ENCODE measurements at regions not wholly inside any gene's neighbourhood (a gene's known extent, or its start where the extent isn't known, plus 50 kb on each side); places are given as distances from the start of the nearest gene placed in this dataset.

- Mint-ChIP-seq H3K27ac (no peak overlapping the region), H3K4me3 (no peak overlapping the region), H3K9me3 (no peaks in the 10 kb centered on the region), H3K27me3 (ENCODE audit: low read depth in 3 of 3) (peaks cover 4 to 5% (median 4%) of the 10 kb centered on the region in 3 donors), H3K36me3 (no peaks in the 10 kb centered on the region), H3K4me1 (no peaks in the 10 kb centered on the region)
- DNase-seq: no peak
Measured at GRCh38 chr6:21997119-21998037, 299.5 kb downstream of the PRL start.

GRCh38 chr6:21998582-21998981 is 298.3 kb downstream of the PRL start:
- no peak for DNase-seq
- H3K9me3 Mint-ChIP-seq: no peaks in the 10 kb centered on the region
- H3K27me3 Mint-ChIP-seq (ENCODE audit: low read depth in 3 of 3): peaks cover 2 to 4% (median 3%) of the 10 kb centered on the region in 3 donors
- no peak overlapping the region for H3K27ac Mint-ChIP-seq
- H3K36me3 Mint-ChIP-seq: no peaks in the 10 kb centered on the region
- H3K4me3 Mint-ChIP-seq: no peak overlapping the region
- no peaks in the 10 kb centered on the region for H3K4me1 Mint-ChIP-seq

GRCh38 chr6:21999012-21999528 is 297.8 kb downstream of the PRL start:
- no peaks in the 10 kb centered on the region for H3K4me1 Mint-ChIP-seq
- H3K27me3 Mint-ChIP-seq (ENCODE audit: low read depth in 3 of 3): peaks cover 2 to 4% (median 3%) of the 10 kb centered on the region in 3 donors
- H3K36me3 Mint-ChIP-seq: no peaks in the 10 kb centered on the region
- H3K27ac Mint-ChIP-seq: no peak overlapping the region
- DNase-seq: no peak
- H3K4me3 Mint-ChIP-seq: no peak overlapping the region
- H3K9me3 Mint-ChIP-seq: no peaks in the 10 kb centered on the region

GRCh38 chr6:21999741-22000140 is 297.1 kb downstream of the PRL start:
- no peaks in the 10 kb centered on the region for H3K36me3 Mint-ChIP-seq
- H3K27ac Mint-ChIP-seq: no peak overlapping the region
- no peaks in the 10 kb centered on the region for H3K9me3 Mint-ChIP-seq
- no peaks in the 10 kb centered on the region for H3K4me1 Mint-ChIP-seq
- peaks cover 2 to 4% (median 3%) of the 10 kb centered on the region in 3 donors for H3K27me3 Mint-ChIP-seq (ENCODE audit: low read depth in 3 of 3)
- DNase-seq: no peak
- H3K4me3 Mint-ChIP-seq: no peak overlapping the region

- Mint-ChIP-seq H3K27ac (no peak overlapping the region), H3K4me1 (no peaks in the 10 kb centered on the region), H3K36me3 (no peaks in the 10 kb centered on the region), H3K27me3 (ENCODE audit: low read depth in 3 of 3) (peaks cover 2 to 4% (median 3%) of the 10 kb centered on the region in 3 donors), H3K9me3 (no peaks in the 10 kb centered on the region), H3K4me3 (no peak overlapping the region)
- DNase-seq: no peak
Measured at GRCh38 chr6:22001396-22002027, 295.3 kb downstream of the PRL start.

- Mint-ChIP-seq H3K4me3 (no peak overlapping the region), H3K27me3 (ENCODE audit: low read depth in 3 of 3) (peaks cover 2 to 4% (median 3%) of the 10 kb centered on the region in 3 donors), H3K9me3 (peaks cover 0 to 1% (median 0%) of the 10 kb centered on the region in 6 donors), H3K36me3 (no peaks in the 10 kb centered on the region), H3K27ac (no peak overlapping the region), H3K4me1 (no peaks in the 10 kb centered on the region)
- DNase-seq: no peak
Measured at GRCh38 chr6:22003287-22003686, 293.5 kb downstream of the PRL start.

GRCh38 chr6:22006795-22007194 is 290.0 kb downstream of the PRL start:
- Mint-ChIP-seq H3K4me1 (no peaks in the 10 kb centered on the region), H3K36me3 (no peaks in the 10 kb centered on the region), H3K4me3 (no peak overlapping the region), H3K27ac (no peak overlapping the region), H3K9me3 (peaks cover 0 to 1% (median 0%) of the 10 kb centered on the region in 6 donors), H3K27me3 (ENCODE audit: low read depth in 3 of 3) (peaks cover 0 to 2% (median 0%) of the 10 kb centered on the region in 3 donors)
- DNase-seq: no peak

GRCh38 chr6:22007469-22007868 is 289.4 kb downstream of the PRL start:
- Mint-ChIP-seq H3K27ac (no peak overlapping the region), H3K36me3 (no peaks in the 10 kb centered on the region), H3K4me1 (no peaks in the 10 kb centered on the region), H3K9me3 (peaks cover 0 to 1% (median 0%) of the 10 kb centered on the region in 6 donors), H3K4me3 (no peak overlapping the region), H3K27me3 (ENCODE audit: low read depth in 3 of 3) (peaks cover 0 to 2% (median 0%) of the 10 kb centered on the region in 3 donors)
- no peak for DNase-seq

GRCh38 chr6:22008248-22008836 is 288.5 kb downstream of the PRL start:
- Mint-ChIP-seq H3K9me3 (peaks cover 0 to 1% (median 0%) of the 10 kb centered on the region in 6 donors), H3K36me3 (no peaks in the 10 kb centered on the region), H3K4me1 (no peaks in the 10 kb centered on the region), H3K27me3 (ENCODE audit: low read depth in 3 of 3) (peaks cover 0 to 2% (median 0%) of the 10 kb centered on the region in 3 donors), H3K4me3 (no peak overlapping the region), H3K27ac (no peak overlapping the region)
- DNase-seq: no peak

- H3K27me3 Mint-ChIP-seq (ENCODE audit: low read depth in 3 of 3): peaks cover 0 to 2% (median 0%) of the 10 kb centered on the region in 3 donors
- H3K4me1 Mint-ChIP-seq: no peaks in the 10 kb centered on the region
- peaks cover 0 to 1% (median 0%) of the 10 kb centered on the region in 6 donors for H3K9me3 Mint-ChIP-seq
- H3K36me3 Mint-ChIP-seq: no peaks in the 10 kb centered on the region
- no peak for DNase-seq
- no peak overlapping the region for H3K4me3 Mint-ChIP-seq
- no peak overlapping the region for H3K27ac Mint-ChIP-seq
Measured at GRCh38 chr6:22010102-22010501, 286.7 kb downstream of the PRL start.

- Mint-ChIP-seq H3K9me3 (no peaks in the 10 kb centered on the region), H3K36me3 (no peaks in the 10 kb centered on the region), H3K27ac (no peak overlapping the region), H3K4me3 (no peak overlapping the region), H3K27me3 (ENCODE audit: low read depth in 3 of 3) (peaks cover 0 to 2% (median 0%) of the 10 kb centered on the region in 3 donors), H3K4me1 (no peaks in the 10 kb centered on the region)
- no peak for DNase-seq
Measured at GRCh38 chr6:22015216-22015615, 281.6 kb downstream of the PRL start.

- Mint-ChIP-seq H3K4me3 (no peak overlapping the region), H3K27me3 (ENCODE audit: low read depth in 3 of 3) (peaks cover 0 to 2% (median 0%) of the 10 kb centered on the region in 3 donors), H3K36me3 (no peaks in the 10 kb centered on the region), H3K27ac (no peak overlapping the region), H3K4me1 (no peaks in the 10 kb centered on the region), H3K9me3 (no peaks in the 10 kb centered on the region)
- no peak for DNase-seq
Measured at GRCh38 chr6:22015944-22016343, 280.9 kb downstream of the PRL start.

- no peaks in the 10 kb centered on the region for H3K27me3 Mint-ChIP-seq (ENCODE audit: low read depth in 3 of 3)
- H3K4me3 Mint-ChIP-seq: no peak overlapping the region
- DNase-seq: no peak
- no peak overlapping the region for H3K27ac Mint-ChIP-seq
- peaks cover 0 to 4% (median 0%) of the 10 kb centered on the region in 6 donors for H3K9me3 Mint-ChIP-seq
- H3K4me1 Mint-ChIP-seq: no peaks in the 10 kb centered on the region
- H3K36me3 Mint-ChIP-seq: no peaks in the 10 kb centered on the region
Measured at GRCh38 chr6:22017272-22017671, 279.6 kb downstream of the PRL start.

GRCh38 chr6:22017766-22018165 is 279.1 kb downstream of the PRL start:
- no peak overlapping the region for H3K4me3 Mint-ChIP-seq
- H3K4me1 Mint-ChIP-seq: no peaks in the 10 kb centered on the region
- no peaks in the 10 kb centered on the region for H3K27me3 Mint-ChIP-seq (ENCODE audit: low read depth in 3 of 3)
- H3K9me3 Mint-ChIP-seq: peaks cover 0 to 9% (median under 1%) of the 10 kb centered on the region in 6 donors
- H3K36me3 Mint-ChIP-seq: no peaks in the 10 kb centered on the region
- no peak overlapping the region for H3K27ac Mint-ChIP-seq
- DNase-seq: no peak

All from immature natural killer cell (primary cell).